NAMALWA (cell line): ENCODE measurements at regions not wholly inside any gene's neighbourhood (a gene's known extent, or its start where the extent isn't known, plus 50 kb on each side); places are given as distances from the start of the nearest gene placed in this dataset.

Experiments used
- DNase-seq: peaks from one replicate; pipeline ENCODE4 v3.0.0-alpha.2; 2015; ENCODE audit warnings: low spot score

- DNase-seq = no peak
Observed at GRCh38 chr10:109504401-109504800, 418.9 kb downstream of the XPNPEP1 start.

- no peak for DNase-seq
Observed at GRCh38 chr10:109487691-109488090, 435.6 kb downstream of the XPNPEP1 start.

GRCh38 chr10:109480836-109481235 is 442.5 kb downstream of the XPNPEP1 start:
- DNase-seq = no peak

- DNase-seq = no peak
Observed at GRCh38 chr10:109475711-109476421, 447.4 kb downstream of the XPNPEP1 start.

- DNase-seq = no peak
Observed at GRCh38 chr10:109474812-109475211, 448.5 kb downstream of the XPNPEP1 start.

- no peak for DNase-seq
Observed at GRCh38 chr10:109474261-109474660, 449.1 kb downstream of the XPNPEP1 start.

- no peak for DNase-seq
Observed at GRCh38 chr10:109467551-109467950, 455.8 kb downstream of the XPNPEP1 start.

- no peak for DNase-seq
Observed at GRCh38 chr10:109464949-109465348, 458.4 kb downstream of the XPNPEP1 start.

GRCh38 chr10:109457302-109457638 is 466.0 kb downstream of the XPNPEP1 start:
- DNase-seq = no peak

- DNase-seq = no peak
Observed at GRCh38 chr10:109456566-109457301, 466.6 kb downstream of the XPNPEP1 start.

- DNase-seq = no peak
Observed at GRCh38 chr10:109454691-109455090, 468.6 kb downstream of the XPNPEP1 start.

GRCh38 chr10:109451879-109452278 is 471.4 kb downstream of the XPNPEP1 start:
- DNase-seq = peak; percentile 7

GRCh38 chr10:109450702-109451101 is 472.6 kb downstream of the XPNPEP1 start:
- no peak for DNase-seq

- DNase-seq = no peak
Observed at GRCh38 chr10:109433434-109433833, 489.9 kb downstream of the XPNPEP1 start.

GRCh38 chr10:109432281-109432680 is 491.0 kb downstream of the XPNPEP1 start:
- no peak for DNase-seq

GRCh38 chr10:109430799-109431198 is 492.5 kb downstream of the XPNPEP1 start:
- no peak for DNase-seq

GRCh38 chr10:109430043-109430760 is 493.1 kb downstream of the XPNPEP1 start:
- DNase-seq = no peak

- DNase-seq = no peak
Observed at GRCh38 chr10:109428775-109429491, 494.4 kb downstream of the XPNPEP1 start.

GRCh38 chr10:109427411-109427810 is 495.9 kb downstream of the XPNPEP1 start:
- no peak for DNase-seq

- DNase-seq = no peak
Observed at GRCh38 chr10:109426987-109427386, 496.3 kb downstream of the XPNPEP1 start.

- no peak for DNase-seq
Observed at GRCh38 chr10:109418795-109419194, 504.5 kb downstream of the XPNPEP1 start.

- DNase-seq = no peak
Observed at GRCh38 chr10:109417803-109418202, 505.5 kb downstream of the XPNPEP1 start.
